Common myeloid progenitor, CD34-positive (primary cell): ENCODE measurements at regions not wholly inside any gene's neighbourhood (a gene's known extent, or its start where the extent isn't known, plus 50 kb on each side); places are given as distances from the start of the nearest gene placed in this dataset.

Source experiments
- CTCF ChIA-PET: fragments of 350-600 bp; sonication (Branson Sonifier 250); formaldehyde crosslinking; loops from one replicate; lab custom pipeline; 2021; ENCODE audit warnings: antibody characterized with exemption; lab: Charles Lee
- POLR2A ChIA-PET: fragments of 350-600 bp; sonication (Branson Sonifier 250); formaldehyde crosslinking; loops from one replicate; lab custom pipeline; 2021; ENCODE audit warnings: antibody characterized with exemption; lab: Charles Lee
- DNase-seq, 3 donors: peaks; one replicate each; pipeline versions ENCODE4 v3.0.0 to v3.0.0-alpha.2; 2013
- H3K27ac ChIP-seq, 2 experiments: 1 replicate in 1 of 2; 2 replicates in 1 of 2; pipeline ENCODE4 v1.7.0; 2013; ENCODE audit warnings: inconsistent platforms in 2 of 2, low read length in 2 of 2, mild to moderate bottlenecking in 2 of 2, low read depth in 1 of 2, moderate library complexity in 1 of 2; ENCODE audit not compliant: severe bottlenecking in 2 of 2, insufficient read depth in 1 of 2, poor library complexity in 1 of 2
- H3K27me3 ChIP-seq, 5 experiments: replicated peaks in 2 of 5; 1 replicate in 3 of 5; 2 replicates in 2 of 5; pipeline versions ENCODE4 v1.6.1 to v1.7.0; 2013; ENCODE audit warnings: low read length in 4 of 5, mild to moderate bottlenecking in 2 of 5, moderate library complexity in 2 of 5, inconsistent platforms in 1 of 5; ENCODE audit not compliant: insufficient read depth in 5 of 5, control insufficient read depth in 4 of 5
- H3K36me3 ChIP-seq, 4 experiments: 1 replicate in 2 of 4; 2 replicates in 2 of 4; pipeline versions ENCODE4 v1.6.1 to v1.7.0; 2013; ENCODE audit warnings: low read length in 3 of 4, control low read depth in 1 of 4, mild to moderate bottlenecking in 1 of 4; ENCODE audit not compliant: control insufficient read depth in 4 of 4, insufficient read depth in 4 of 4
- H3K4me1 ChIP-seq, 4 experiments: 1 replicate in 3 of 4; 2 replicates in 1 of 4; pipeline versions ENCODE4 v1.6.1 to v1.7.1; 2013; ENCODE audit warnings: low read length in 3 of 4, mild to moderate bottlenecking in 3 of 4, control low read depth in 1 of 4, inconsistent platforms in 1 of 4, moderate library complexity in 1 of 4; ENCODE audit not compliant: control insufficient read depth in 4 of 4, insufficient read depth in 4 of 4; ENCODE audit errors: control extremely low read depth in 1 of 4
- H3K4me3 ChIP-seq, 7 experiments: 1 replicate in 4 of 7; 2 replicates in 3 of 7; pipeline versions ENCODE4 v1.5.1 to v1.7.0; 2013; ENCODE audit warnings: mild to moderate bottlenecking in 7 of 7, low read length in 6 of 7, moderate library complexity in 6 of 7, inconsistent platforms in 2 of 7, low read depth in 2 of 7, control low read depth in 1 of 7; ENCODE audit not compliant: insufficient read depth in 4 of 7, control insufficient read depth in 1 of 7; ENCODE audit errors: extremely low read depth in 1 of 7
- H3K9me3 ChIP-seq, 5 experiments: 1 replicate in 4 of 5; 2 replicates in 1 of 5; pipeline versions ENCODE4 v1.6.1 to v1.7.1; 2013; ENCODE audit warnings: low read length in 4 of 5, mild to moderate bottlenecking in 2 of 5, inconsistent platforms in 1 of 5, low read depth in 1 of 5, moderate library complexity in 1 of 5; ENCODE audit not compliant: control insufficient read depth in 4 of 5, insufficient read depth in 2 of 5; ENCODE audit errors: control extremely low read depth in 1 of 5
- WGBS: methylation state at CpG from one replicate; pipeline ENCODE4 v1.1.5; 2013; ENCODE audit not compliant: insufficient coverage; 5-methylcytosine and 5-hydroxymethylcytosine counted together

- ChIA-PET CTCF (no interaction called here), POLR2A (no interaction called here)
- Histone ChIP-seq H3K36me3 (no peaks in the 10 kb centered on the region), H3K9me3 (no peaks in the 10 kb centered on the region), H3K27ac (no peak overlapping the region), H3K4me3 (no peak overlapping the region), H3K4me1 (no peaks in the 10 kb centered on the region), H3K27me3 (no peaks in the 10 kb centered on the region)
- DNase-seq = no peak
- WGBS = 97% methylated on average over 4 of the region's 5 CpGs
Measured at GRCh38 chr5:163619951-163620350, 114.5 kb downstream of the MAT2B start.

- Histone ChIP-seq H3K4me3 (no peak overlapping the region), H3K27ac (no peak overlapping the region), H3K4me1 (no peaks in the 10 kb centered on the region), H3K27me3 (no peaks in the 10 kb centered on the region), H3K9me3 (no peaks in the 10 kb centered on the region), H3K36me3 (no peaks in the 10 kb centered on the region)
- POLR2A ChIA-PET = no interaction called here
- CTCF ChIA-PET = interaction anchor here (0.6 kb wide), 1 partner anchor 71 kb away, joined by 3 read pairs; no protein-coding TSS in a partner anchor
- 88% methylated on average over 1 of the region's 2 CpGs for WGBS
- no peak for DNase-seq
Measured at GRCh38 chr5:163622799-163623198, 117.4 kb downstream of the MAT2B start.

- no peak overlapping the region for H3K4me3 ChIP-seq
- no peaks in the 10 kb centered on the region for H3K4me1 ChIP-seq
- 100% methylated on average over 1 of the region's 2 CpGs for WGBS
- H3K27ac ChIP-seq = no peak overlapping the region
- no peaks in the 10 kb centered on the region for H3K27me3 ChIP-seq
- no peaks in the 10 kb centered on the region for H3K36me3 ChIP-seq
- DNase-seq = no peak
- POLR2A ChIA-PET = no interaction called here
- no peaks in the 10 kb centered on the region for H3K9me3 ChIP-seq
- CTCF ChIA-PET = no interaction called here
Measured at GRCh38 chr5:163623524-163623923, 118.1 kb downstream of the MAT2B start.

- no peaks in the 10 kb centered on the region for H3K9me3 ChIP-seq
- H3K27me3 ChIP-seq = no peaks in the 10 kb centered on the region
- CTCF ChIA-PET = interaction anchor here (0.9 kb wide), 1 partner anchor 11 kb away, joined by 3 read pairs; no protein-coding TSS in a partner anchor
- 100% methylated on average over 1 of the region's 2 CpGs for WGBS
- no peak overlapping the region for H3K27ac ChIP-seq
- no peak overlapping the region for H3K4me3 ChIP-seq
- DNase-seq = no peak
- no peaks in the 10 kb centered on the region for H3K4me1 ChIP-seq
- no peaks in the 10 kb centered on the region for H3K36me3 ChIP-seq
- POLR2A ChIA-PET = no interaction called here
Measured at GRCh38 chr5:163623986-163624385, 118.6 kb downstream of the MAT2B start.

- POLR2A ChIA-PET = no interaction called here
- 100% methylated on average over 2 of the region's 5 CpGs for WGBS
- no peaks in the 10 kb centered on the region for H3K4me1 ChIP-seq
- no peaks in the 10 kb centered on the region for H3K36me3 ChIP-seq
- no peaks in the 10 kb centered on the region for H3K27me3 ChIP-seq
- no peak for DNase-seq
- H3K9me3 ChIP-seq = no peaks in the 10 kb centered on the region
- H3K27ac ChIP-seq = no peak overlapping the region
- CTCF ChIA-PET = interaction anchor here (0.9 kb wide), 1 partner anchor 10 kb away, joined by 3 read pairs; no protein-coding TSS in a partner anchor
- no peak overlapping the region for H3K4me3 ChIP-seq
Measured at GRCh38 chr5:163624431-163624830, 119.0 kb downstream of the MAT2B start.

GRCh38 chr5:163626904-163627434, 121.5 kb downstream of the MAT2B start:
- CTCF ChIA-PET = no interaction called here
- H3K36me3 ChIP-seq = no peaks in the 10 kb centered on the region
- no peaks in the 10 kb centered on the region for H3K27me3 ChIP-seq
- H3K4me1 ChIP-seq = no peaks in the 10 kb centered on the region
- POLR2A ChIA-PET = interaction anchor here (0.6 kb wide), 1 partner anchor 328 kb away, joined by 3 read pairs; no protein-coding TSS in a partner anchor
- no peak for DNase-seq
- WGBS = 100% methylated on average over 3 of the region's 5 CpGs
- H3K4me3 ChIP-seq = no peak overlapping the region
- H3K9me3 ChIP-seq = no peaks in the 10 kb centered on the region
- no peak overlapping the region for H3K27ac ChIP-seq

- no peak overlapping the region for H3K4me3 ChIP-seq
- 100% methylated on average over 2 of the region's 3 CpGs for WGBS
- DNase-seq = no peak
- no peak overlapping the region for H3K27ac ChIP-seq
- H3K36me3 ChIP-seq = no peaks in the 10 kb centered on the region
- CTCF ChIA-PET = no interaction called here
- no peaks in the 10 kb centered on the region for H3K9me3 ChIP-seq
- no peaks in the 10 kb centered on the region for H3K4me1 ChIP-seq
- POLR2A ChIA-PET = no interaction called here
- H3K27me3 ChIP-seq = no peaks in the 10 kb centered on the region
Measured at GRCh38 chr5:163631856-163632255, 126.4 kb downstream of the MAT2B start.
